GM23248 (cell line): ENCODE measurements at regions not wholly inside any gene's neighbourhood (a gene's known extent, or its start where the extent isn't known, plus 50 kb on each side); places are given as distances from the start of the nearest gene placed in this dataset.

Experiments
- EZH2 ChIP-seq: fragments of 200-600 bp; sonication (generic); IDR thresholded peaks from 2 replicates; pipeline ENCODE4 v1.6.1; 2018; ENCODE audit warnings: antibody characterized with exemption, mild to moderate bottlenecking; ENCODE audit not compliant: insufficient read depth, poor library complexity, severe bottlenecking
- EZH2phosphoT487 ChIP-seq: fragments of 200-600 bp; sonication (generic); IDR thresholded peaks from 2 replicates; pipeline ENCODE4 v1.6.1; 2018; ENCODE audit warnings: antibody characterized with exemption, moderate library complexity, mild to moderate bottlenecking, low read depth; ENCODE audit not compliant: insufficient read depth

GRCh38 chr10:120300513-120300912, 156.5 kb upstream of the PLPP4 start:
- TF ChIP-seq EZH2: no peak
- no peak for TF ChIP-seq EZH2phosphoT487
